SU-DHL-6 (cell line): ENCODE measurements at regions not wholly inside any gene's neighbourhood (a gene's known extent, or its start where the extent isn't known, plus 50 kb on each side); places are given as distances from the start of the nearest gene placed in this dataset.

Experiments
- CTCF ChIP-seq: fragments of 200-600 bp; sonication (generic); IDR thresholded peaks from one replicate; pipeline ENCODE4 v1.5.1; 2017; ENCODE audit warnings: antibody characterized with exemption, mild to moderate bottlenecking, low read length, moderate library complexity; ENCODE audit not compliant: insufficient read depth, poor library complexity, severe bottlenecking
- EZH2phosphoT487 ChIP-seq: fragments of 200-600 bp; sonication (generic), shearing (Covaris generic); conservative IDR thresholded peaks from 2 replicates; pipeline ENCODE4 v1.6.1; 2018; ENCODE audit warnings: mild to moderate bottlenecking, antibody characterized with exemption, low read length, moderate library complexity, mixed read lengths

GRCh38 chr9:106693558-106693957 is 169.4 kb upstream of the ZNF462 start:
- TF ChIP-seq CTCF (no peak), EZH2phosphoT487 (no peak)
